ENCODE measurements at regions not wholly inside any gene's neighbourhood (a gene's known extent, or its start where the extent isn't known, plus 50 kb on each side); places are given as distances from the start of the nearest gene placed in this dataset.

DNA sequence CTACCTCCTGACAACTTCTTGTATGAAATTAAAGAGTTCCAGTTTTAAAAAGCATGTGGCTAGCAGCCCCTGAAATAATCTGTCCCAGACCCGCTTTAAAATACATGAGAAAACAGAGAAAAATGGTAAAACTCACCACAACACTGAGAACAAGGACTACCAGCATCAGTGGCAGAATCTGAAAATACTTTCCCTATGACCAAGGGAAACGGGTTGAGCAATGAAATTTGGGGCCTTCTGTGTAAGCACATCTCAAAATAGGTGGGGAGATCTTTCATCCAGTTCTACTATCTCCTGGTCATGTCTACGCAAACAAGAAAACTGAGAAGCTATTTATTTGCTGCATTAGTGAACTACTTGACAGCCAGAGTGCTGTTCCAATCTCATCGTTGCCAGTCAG lies 172.3 kb downstream of the LNPK start:
- H3K9me3 ChIP-seq (ENCODE audit: control insufficient read depth in 1 of 2, low read length in 2 of 2), result no peaks in the 10 kb centered on the region

GRCh38 chr2:175827856-175828255 lies 174.2 kb downstream of the LNPK start:
- no peaks in the 10 kb centered on the region for H3K36me3 ChIP-seq (ENCODE audit: control insufficient read depth in 1 of 2, insufficient read depth in 2 of 2, low read length in 2 of 2)
- H3K27ac ChIP-seq (ENCODE audit: low read length), result no peak overlapping the region
- no peaks in the 10 kb centered on the region for H3K27me3 ChIP-seq (ENCODE audit: low read depth, low read length)
- no peaks in the 10 kb centered on the region for H3K4me1 ChIP-seq (ENCODE audit: control insufficient read depth in 1 of 2, insufficient read depth in 2 of 2, low read length in 2 of 2)
- no peak overlapping the region for H3K4me3 ChIP-seq (ENCODE audit: low read depth in 1 of 2, low read length in 2 of 2)
- no peaks in the 10 kb centered on the region for H3K9me3 ChIP-seq (ENCODE audit: control insufficient read depth in 1 of 2, low read length in 2 of 2)

More for the DNA sequence above, 172.3 kb downstream of the LNPK start:
- no peaks in the 10 kb centered on the region for H3K27me3 ChIP-seq (ENCODE audit: low read depth, low read length)
- no peaks in the 10 kb centered on the region for H3K4me1 ChIP-seq (ENCODE audit: control insufficient read depth in 1 of 2, insufficient read depth in 2 of 2, low read length in 2 of 2)
- H3K27ac ChIP-seq (ENCODE audit: low read length), result no peak overlapping the region
- no peak overlapping the region for H3K4me3 ChIP-seq (ENCODE audit: low read depth in 1 of 2, low read length in 2 of 2)
- no peaks in the 10 kb centered on the region for H3K36me3 ChIP-seq (ENCODE audit: control insufficient read depth in 1 of 2, insufficient read depth in 2 of 2, low read length in 2 of 2)

DNA sequence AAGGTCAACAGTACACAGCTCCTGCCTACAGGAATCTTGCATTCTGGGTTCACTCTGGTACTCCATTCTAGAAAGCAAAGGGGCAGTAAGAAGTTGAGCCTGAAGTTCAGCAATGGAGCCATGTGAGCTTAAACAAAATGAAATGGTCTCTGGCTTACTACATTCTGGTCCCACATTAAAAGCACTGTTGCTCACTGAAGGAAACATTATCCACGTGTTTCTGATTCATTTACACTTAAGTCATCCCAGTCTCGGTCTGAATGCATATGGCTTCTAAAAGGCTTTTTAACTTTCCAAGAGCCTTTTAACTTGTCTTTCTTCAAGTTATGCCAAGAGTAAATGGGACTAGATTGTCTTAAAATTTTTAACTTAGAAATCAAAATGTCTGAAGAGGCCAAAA lies 177.8 kb downstream of the LNPK start:
- Histone ChIP-seq H3K4me1 (ENCODE audit: control insufficient read depth in 1 of 2, insufficient read depth in 2 of 2, low read length in 2 of 2) (no peaks in the 10 kb centered on the region), H3K27ac (ENCODE audit: low read length) (no peak overlapping the region), H3K36me3 (ENCODE audit: control insufficient read depth in 1 of 2, insufficient read depth in 2 of 2, low read length in 2 of 2) (no peaks in the 10 kb centered on the region), H3K27me3 (ENCODE audit: low read depth, low read length) (no peaks in the 10 kb centered on the region), H3K9me3 (ENCODE audit: control insufficient read depth in 1 of 2, low read length in 2 of 2) (no peaks in the 10 kb centered on the region), H3K4me3 (ENCODE audit: low read depth in 1 of 2, low read length in 2 of 2) (no peak overlapping the region)

GRCh38 chr2:175823707-175824073 lies 178.4 kb downstream of the LNPK start:
- no peaks in the 10 kb centered on the region for H3K27me3 ChIP-seq (ENCODE audit: low read depth, low read length)
- H3K36me3 ChIP-seq (ENCODE audit: control insufficient read depth in 1 of 2, insufficient read depth in 2 of 2, low read length in 2 of 2), result no peaks in the 10 kb centered on the region
- no peak overlapping the region for H3K4me3 ChIP-seq (ENCODE audit: low read depth in 1 of 2, low read length in 2 of 2)
- no peaks in the 10 kb centered on the region for H3K4me1 ChIP-seq (ENCODE audit: control insufficient read depth in 1 of 2, insufficient read depth in 2 of 2, low read length in 2 of 2)
- no peak overlapping the region for H3K27ac ChIP-seq (ENCODE audit: low read length)
- H3K9me3 ChIP-seq (ENCODE audit: control insufficient read depth in 1 of 2, low read length in 2 of 2), result no peaks in the 10 kb centered on the region

DNA sequence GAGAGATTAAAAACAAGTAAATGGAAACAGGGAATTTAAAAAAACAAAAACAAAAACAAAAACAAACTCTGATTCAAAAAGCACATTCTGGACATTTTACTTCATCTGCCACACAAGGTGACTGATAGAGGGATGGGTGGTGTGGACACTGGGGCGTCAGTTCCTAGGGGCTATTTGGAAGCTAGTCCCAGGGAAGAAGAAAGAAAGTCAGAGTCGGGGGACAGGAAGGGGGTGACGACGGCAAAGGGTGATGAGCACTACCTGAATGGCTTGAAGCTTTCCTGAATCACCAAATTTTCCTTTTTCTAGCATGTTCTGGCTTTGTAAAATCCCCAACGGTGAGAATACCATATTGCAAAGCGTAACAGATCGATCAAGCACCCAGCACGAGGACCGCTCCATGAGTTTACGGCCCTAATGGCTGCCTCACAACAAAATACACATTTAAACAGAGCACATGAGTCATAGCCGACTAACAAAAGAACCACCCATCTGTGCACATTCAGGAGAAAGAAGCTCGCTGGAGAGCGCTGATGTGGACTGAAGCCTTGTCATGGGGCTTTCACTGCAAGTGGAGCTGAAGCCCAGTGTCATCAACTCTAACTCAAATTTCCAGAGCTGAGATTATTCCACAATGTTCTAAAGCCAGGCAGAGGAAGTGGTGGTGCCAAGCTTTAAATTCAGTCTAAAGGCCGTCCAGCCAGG lies 178.9 kb downstream of the LNPK start:
- no peak overlapping the region for H3K27ac ChIP-seq (ENCODE audit: low read length)
- no peaks in the 10 kb centered on the region for H3K27me3 ChIP-seq (ENCODE audit: low read depth, low read length)
- H3K36me3 ChIP-seq (ENCODE audit: control insufficient read depth in 1 of 2, insufficient read depth in 2 of 2, low read length in 2 of 2), result no peaks in the 10 kb centered on the region
- no peaks in the 10 kb centered on the region for H3K4me1 ChIP-seq (ENCODE audit: control insufficient read depth in 1 of 2, insufficient read depth in 2 of 2, low read length in 2 of 2)
- no peaks in the 10 kb centered on the region for H3K9me3 ChIP-seq (ENCODE audit: control insufficient read depth in 1 of 2, low read length in 2 of 2)
- no peak overlapping the region for H3K4me3 ChIP-seq (ENCODE audit: low read depth in 1 of 2, low read length in 2 of 2)

DNA sequence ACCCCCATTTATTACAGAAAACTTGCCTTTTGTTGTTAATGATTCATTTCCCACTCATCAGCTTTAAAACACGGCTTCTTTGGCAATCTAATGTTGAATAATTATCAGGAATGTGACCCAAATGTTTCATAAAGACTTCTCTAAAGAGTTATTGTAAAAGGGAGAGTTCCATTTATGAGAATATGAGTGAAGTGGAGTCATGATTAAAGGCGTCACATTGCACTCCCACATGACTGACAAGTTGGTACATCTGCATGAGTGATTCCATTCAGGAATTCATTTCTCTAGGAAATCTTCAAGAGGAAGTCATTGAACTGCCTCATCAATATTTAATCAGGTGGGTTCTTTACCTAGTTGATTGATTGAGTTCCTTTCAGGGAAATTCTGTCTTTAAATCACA lies 184.8 kb downstream of the LNPK start:
- H3K27ac ChIP-seq (ENCODE audit: low read length), result no peak overlapping the region
- no peaks in the 10 kb centered on the region for H3K4me1 ChIP-seq (ENCODE audit: control insufficient read depth in 1 of 2, insufficient read depth in 2 of 2, low read length in 2 of 2)
- no peak overlapping the region for H3K4me3 ChIP-seq (ENCODE audit: low read depth in 1 of 2, low read length in 2 of 2)
- no peaks in the 10 kb centered on the region for H3K36me3 ChIP-seq (ENCODE audit: control insufficient read depth in 1 of 2, insufficient read depth in 2 of 2, low read length in 2 of 2)
- H3K27me3 ChIP-seq (ENCODE audit: low read depth, low read length), result no peaks in the 10 kb centered on the region
- peaks cover 0 to 6% of the 10 kb centered on the region in 2 donors for H3K9me3 ChIP-seq (ENCODE audit: control insufficient read depth in 1 of 2, low read length in 2 of 2)

- no peaks in the 10 kb centered on the region for H3K36me3 ChIP-seq (ENCODE audit: control insufficient read depth in 1 of 2, insufficient read depth in 2 of 2, low read length in 2 of 2)
- peak overlapping the region in 1 of 2 donors; percentile 23 for H3K4me3 ChIP-seq (ENCODE audit: low read depth in 1 of 2, low read length in 2 of 2)
- peaks cover 0 to 6% of the 10 kb centered on the region in 2 donors for H3K9me3 ChIP-seq (ENCODE audit: control insufficient read depth in 1 of 2, low read length in 2 of 2)
- H3K27ac ChIP-seq (ENCODE audit: low read length), result no peak overlapping the region
- H3K4me1 ChIP-seq (ENCODE audit: control insufficient read depth in 1 of 2, insufficient read depth in 2 of 2, low read length in 2 of 2), result no peaks in the 10 kb centered on the region
- H3K27me3 ChIP-seq (ENCODE audit: low read depth, low read length), result no peaks in the 10 kb centered on the region
These were observed 186.5 kb downstream of the LNPK start for GRCh38 chr2:175815537-175815936.

DNA sequence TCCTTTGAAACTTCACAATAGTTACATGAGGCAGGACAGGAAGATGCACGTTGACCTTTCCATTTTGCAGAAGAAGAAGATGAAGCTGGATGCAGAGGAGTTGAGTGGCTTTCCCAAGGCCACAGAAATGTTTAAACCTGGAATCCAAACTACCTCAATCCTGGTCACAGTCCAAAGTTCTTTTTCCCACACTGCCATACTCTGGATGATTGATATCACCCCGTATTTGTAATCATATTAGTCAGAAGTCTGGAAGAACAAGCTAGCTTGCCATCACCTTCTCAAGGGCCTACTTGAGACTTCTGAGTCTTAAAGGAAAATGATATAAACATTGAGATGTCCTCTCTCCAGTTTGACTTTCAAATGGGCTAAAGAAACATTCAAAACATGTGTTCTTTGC lies 190.1 kb downstream of the LNPK start:
- H3K4me1 ChIP-seq (ENCODE audit: control insufficient read depth in 1 of 2, insufficient read depth in 2 of 2, low read length in 2 of 2), result no peaks in the 10 kb centered on the region

DNA sequence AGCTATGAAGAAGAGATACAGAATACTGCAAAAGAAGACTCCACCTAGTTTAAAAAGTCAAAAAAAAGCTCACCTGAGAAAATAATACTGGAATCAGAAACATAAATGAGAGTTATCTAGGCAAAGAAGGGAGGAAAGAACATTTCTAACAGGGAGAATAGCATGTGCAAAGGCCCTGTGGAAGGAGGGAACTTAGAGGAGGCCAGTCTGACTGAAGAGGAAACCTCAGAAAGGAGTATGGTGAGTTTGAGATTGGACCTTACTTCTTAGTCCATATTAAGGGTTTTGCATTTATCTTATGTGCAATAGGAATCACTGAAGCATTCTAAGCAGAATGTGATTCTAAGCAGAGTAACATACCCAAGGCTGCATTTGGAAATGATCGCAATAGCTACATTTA lies 193.2 kb downstream of the LNPK start:
- H3K27me3 ChIP-seq (ENCODE audit: low read depth, low read length), result no peaks in the 10 kb centered on the region
- no peaks in the 10 kb centered on the region for H3K36me3 ChIP-seq (ENCODE audit: control insufficient read depth in 1 of 2, insufficient read depth in 2 of 2, low read length in 2 of 2)
- no peak overlapping the region for H3K4me3 ChIP-seq (ENCODE audit: low read depth in 1 of 2, low read length in 2 of 2)
- no peak overlapping the region for H3K27ac ChIP-seq (ENCODE audit: low read length)
- no peaks in the 10 kb centered on the region for H3K9me3 ChIP-seq (ENCODE audit: control insufficient read depth in 1 of 2, low read length in 2 of 2)
- H3K4me1 ChIP-seq (ENCODE audit: control insufficient read depth in 1 of 2, insufficient read depth in 2 of 2, low read length in 2 of 2), result no peaks in the 10 kb centered on the region

More for the DNA sequence above, 190.1 kb downstream of the LNPK start:
- H3K27me3 ChIP-seq (ENCODE audit: low read depth, low read length), result no peaks in the 10 kb centered on the region
- H3K27ac ChIP-seq (ENCODE audit: low read length), result no peak overlapping the region
- peaks cover 0 to 6% of the 10 kb centered on the region in 2 donors for H3K9me3 ChIP-seq (ENCODE audit: control insufficient read depth in 1 of 2, low read length in 2 of 2)
- H3K4me3 ChIP-seq (ENCODE audit: low read depth in 1 of 2, low read length in 2 of 2), result no peak overlapping the region
- H3K36me3 ChIP-seq (ENCODE audit: control insufficient read depth in 1 of 2, insufficient read depth in 2 of 2, low read length in 2 of 2), result no peaks in the 10 kb centered on the region

DNA sequence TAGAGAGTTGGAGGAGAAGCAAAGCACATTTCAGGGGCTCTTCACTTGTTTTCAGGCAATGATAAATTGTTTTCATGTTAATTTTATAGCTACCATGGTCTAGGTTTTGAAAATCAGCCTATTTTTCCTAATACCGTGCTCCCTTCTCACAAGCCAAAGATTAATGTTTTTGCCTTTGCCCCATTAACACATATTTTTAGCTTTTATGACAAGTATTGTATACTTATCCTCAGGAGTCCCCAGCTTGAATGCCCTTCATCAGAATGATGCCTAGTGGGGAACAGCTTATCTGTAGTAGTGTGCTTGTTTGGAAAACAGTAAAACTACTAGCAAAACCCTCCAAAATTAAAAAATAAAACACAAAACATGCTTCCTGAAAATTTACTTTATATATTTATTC lies 194.0 kb downstream of the LNPK start:
- Histone ChIP-seq H3K27ac (ENCODE audit: low read length) (no peak overlapping the region), H3K4me3 (ENCODE audit: low read depth in 1 of 2, low read length in 2 of 2) (no peak overlapping the region), H3K9me3 (ENCODE audit: control insufficient read depth in 1 of 2, low read length in 2 of 2) (no peaks in the 10 kb centered on the region), H3K4me1 (ENCODE audit: control insufficient read depth in 1 of 2, insufficient read depth in 2 of 2, low read length in 2 of 2) (no peaks in the 10 kb centered on the region), H3K36me3 (ENCODE audit: control insufficient read depth in 1 of 2, insufficient read depth in 2 of 2, low read length in 2 of 2) (no peaks in the 10 kb centered on the region), H3K27me3 (ENCODE audit: low read depth, low read length) (no peaks in the 10 kb centered on the region)

GRCh38 chr2:175807031-175807873 lies 194.8 kb downstream of the LNPK start:
- Histone ChIP-seq H3K4me3 (ENCODE audit: low read depth in 1 of 2, low read length in 2 of 2) (no peak overlapping the region), H3K27ac (ENCODE audit: low read length) (no peak overlapping the region), H3K4me1 (ENCODE audit: control insufficient read depth in 1 of 2, insufficient read depth in 2 of 2, low read length in 2 of 2) (no peaks in the 10 kb centered on the region), H3K27me3 (ENCODE audit: low read depth, low read length) (no peaks in the 10 kb centered on the region), H3K9me3 (ENCODE audit: control insufficient read depth in 1 of 2, low read length in 2 of 2) (no peaks in the 10 kb centered on the region), H3K36me3 (ENCODE audit: control insufficient read depth in 1 of 2, insufficient read depth in 2 of 2, low read length in 2 of 2) (no peaks in the 10 kb centered on the region)

All from muscle layer of duodenum (tissue), 2 donors.